ENCODE measurements at regions not wholly inside any gene's neighbourhood (a gene's known extent, or its start where the extent isn't known, plus 50 kb on each side); places are given as distances from the start of the nearest gene placed in this dataset.
"Not testable (repeated sequence)": the region's sequence is repeated elsewhere in the genome, so short reads cannot be mapped to it uniquely, and the experiment has no call there.

- DNase-seq (ENCODE audit: low read depth in 4 of 4, low spot score in 3 of 4) = no peak
Observed at GRCh38 chr7:81383846-81384245, 386.0 kb downstream of the HGF start.

GRCh38 chr7:81374641-81375040, 395.2 kb downstream of the HGF start:
- DNase-seq (ENCODE audit: low read depth in 4 of 4, low spot score in 3 of 4) = not testable (repeated sequence)

GRCh38 chr7:81370822-81371221, 399.0 kb downstream of the HGF start:
- DNase-seq (ENCODE audit: low read depth in 4 of 4, low spot score in 3 of 4) = no peak

- no peak for DNase-seq (ENCODE audit: low read depth in 4 of 4, low spot score in 3 of 4)
Observed at GRCh38 chr7:81367326-81367931, 402.4 kb downstream of the HGF start.

GRCh38 chr7:81366546-81366945, 403.3 kb downstream of the HGF start:
- DNase-seq (ENCODE audit: low read depth in 4 of 4, low spot score in 3 of 4) = no peak

- no peak for DNase-seq (ENCODE audit: low read depth in 4 of 4, low spot score in 3 of 4)
Observed at GRCh38 chr7:81361769-81362312, 408.0 kb downstream of the HGF start.

GRCh38 chr7:81355911-81356310, 413.9 kb downstream of the HGF start:
- DNase-seq (ENCODE audit: low read depth in 4 of 4, low spot score in 3 of 4) = no peak

- no peak for DNase-seq (ENCODE audit: low read depth in 4 of 4, low spot score in 3 of 4)
Observed at GRCh38 chr7:81349044-81349443, 420.8 kb downstream of the HGF start.

- DNase-seq (ENCODE audit: low read depth in 4 of 4, low spot score in 3 of 4) = no peak
Observed at GRCh38 chr7:81339946-81340345, 421.1 kb upstream of the SEMA3C start.

GRCh38 chr7:81333536-81333935, 414.7 kb upstream of the SEMA3C start:
- DNase-seq (ENCODE audit: low read depth in 4 of 4, low spot score in 3 of 4) = no peak

GRCh38 chr7:81333004-81333403, 414.2 kb upstream of the SEMA3C start:
- no peak for DNase-seq (ENCODE audit: low read depth in 4 of 4, low spot score in 3 of 4)

GRCh38 chr7:81331061-81332018, 412.5 kb upstream of the SEMA3C start:
- DNase-seq (ENCODE audit: low read depth in 4 of 4, low spot score in 3 of 4) = no peak

- DNase-seq (ENCODE audit: low read depth in 4 of 4, low spot score in 3 of 4) = no peak
Observed at GRCh38 chr7:81330108-81330507, 411.3 kb upstream of the SEMA3C start.

GRCh38 chr7:81327468-81328266, 408.8 kb upstream of the SEMA3C start:
- no peak for DNase-seq (ENCODE audit: low read depth in 4 of 4, low spot score in 3 of 4)

GRCh38 chr7:81321949-81322348, 403.1 kb upstream of the SEMA3C start:
- DNase-seq (ENCODE audit: low read depth in 4 of 4, low spot score in 3 of 4) = no peak

- DNase-seq (ENCODE audit: low read depth in 4 of 4, low spot score in 3 of 4) = no peak
Observed at GRCh38 chr7:81317741-81318140, 398.9 kb upstream of the SEMA3C start.

GRCh38 chr7:81308643-81309322, 389.9 kb upstream of the SEMA3C start:
- DNase-seq (ENCODE audit: low read depth in 4 of 4, low spot score in 3 of 4) = no peak

GRCh38 chr7:81301815-81302214, 383.0 kb upstream of the SEMA3C start:
- DNase-seq (ENCODE audit: low read depth in 4 of 4, low spot score in 3 of 4) = no peak

GRCh38 chr7:81300753-81301152, 381.9 kb upstream of the SEMA3C start:
- DNase-seq (ENCODE audit: low read depth in 4 of 4, low spot score in 3 of 4) = no peak

GRCh38 chr7:81299711-81300110, 380.9 kb upstream of the SEMA3C start:
- no peak for DNase-seq (ENCODE audit: low read depth in 4 of 4, low spot score in 3 of 4)
